ENCODE measurements at regions not wholly inside any gene's neighbourhood (a gene's known extent, or its start where the extent isn't known, plus 50 kb on each side); places are given as distances from the start of the nearest gene placed in this dataset.
"Not testable (repeated sequence)": the region's sequence is repeated elsewhere in the genome, so short reads cannot be mapped to it uniquely, and the experiment has no call there.

- H3K9me3 ChIP-seq (ENCODE audit: control insufficient read depth in 5 of 5, low read length in 5 of 5): peaks cover 0 to 8% (median 4%) of the 10 kb centered on the region in 5 donors
- H3K4me3 ChIP-seq (ENCODE audit: low read depth in 1 of 5, low read length in 5 of 5): no peak overlapping the region
- no peaks in the 10 kb centered on the region for H3K27me3 ChIP-seq (ENCODE audit: control insufficient read depth in 5 of 5, insufficient read depth in 4 of 5, low read length in 5 of 5)
- peaks cover 0 to 3% (median 0%) of the 10 kb centered on the region in 5 donors for H3K4me1 ChIP-seq (ENCODE audit: control insufficient read depth in 5 of 5, insufficient read depth in 5 of 5, low read length in 5 of 5)
- H3K27ac ChIP-seq (ENCODE audit: low read depth, low read length): no peak overlapping the region
- no peak overlapping the region for H3K9ac ChIP-seq (ENCODE audit: low read length in 5 of 5)
- no peaks in the 10 kb centered on the region for H3K36me3 ChIP-seq (ENCODE audit: control insufficient read depth in 5 of 5, insufficient read depth in 5 of 5, low read length in 5 of 5)
These were observed 384.4 kb upstream of the KLF6 start for GRCh38 chr10:4169448-4169847.

GRCh38 chr10:4167216-4167615, 382.2 kb upstream of the KLF6 start:
- Histone ChIP-seq H3K9me3 (ENCODE audit: control insufficient read depth in 5 of 5, low read length in 5 of 5) (peaks cover 0 to 6% (median 3%) of the 10 kb centered on the region in 5 donors), H3K9ac (ENCODE audit: low read length in 5 of 5) (no peak overlapping the region), H3K27me3 (ENCODE audit: control insufficient read depth in 5 of 5, insufficient read depth in 4 of 5, low read length in 5 of 5) (no peaks in the 10 kb centered on the region), H3K27ac (ENCODE audit: low read depth, low read length) (no peak overlapping the region), H3K4me1 (ENCODE audit: control insufficient read depth in 5 of 5, insufficient read depth in 5 of 5, low read length in 5 of 5) (peaks cover 0 to 3% (median 0%) of the 10 kb centered on the region in 5 donors), H3K4me3 (ENCODE audit: low read depth in 1 of 5, low read length in 5 of 5) (no peak overlapping the region), H3K36me3 (ENCODE audit: control insufficient read depth in 5 of 5, insufficient read depth in 5 of 5, low read length in 5 of 5) (no peaks in the 10 kb centered on the region)

GRCh38 chr10:4162571-4163286, 377.7 kb upstream of the KLF6 start:
- Histone ChIP-seq H3K4me1 (ENCODE audit: control insufficient read depth in 5 of 5, insufficient read depth in 5 of 5, low read length in 5 of 5) (peaks cover 0 to 3% (median 0%) of the 10 kb centered on the region in 5 donors), H3K36me3 (ENCODE audit: control insufficient read depth in 5 of 5, insufficient read depth in 5 of 5, low read length in 5 of 5) (no peaks in the 10 kb centered on the region), H3K27me3 (ENCODE audit: control insufficient read depth in 5 of 5, insufficient read depth in 4 of 5, low read length in 5 of 5) (no peaks in the 10 kb centered on the region), H3K9ac (ENCODE audit: low read length in 5 of 5) (no peak overlapping the region), H3K4me3 (ENCODE audit: low read depth in 1 of 5, low read length in 5 of 5) (no peak overlapping the region), H3K27ac (ENCODE audit: low read depth, low read length) (no peak overlapping the region), H3K9me3 (ENCODE audit: control insufficient read depth in 5 of 5, low read length in 5 of 5) (no peaks in the 10 kb centered on the region)

DNA sequence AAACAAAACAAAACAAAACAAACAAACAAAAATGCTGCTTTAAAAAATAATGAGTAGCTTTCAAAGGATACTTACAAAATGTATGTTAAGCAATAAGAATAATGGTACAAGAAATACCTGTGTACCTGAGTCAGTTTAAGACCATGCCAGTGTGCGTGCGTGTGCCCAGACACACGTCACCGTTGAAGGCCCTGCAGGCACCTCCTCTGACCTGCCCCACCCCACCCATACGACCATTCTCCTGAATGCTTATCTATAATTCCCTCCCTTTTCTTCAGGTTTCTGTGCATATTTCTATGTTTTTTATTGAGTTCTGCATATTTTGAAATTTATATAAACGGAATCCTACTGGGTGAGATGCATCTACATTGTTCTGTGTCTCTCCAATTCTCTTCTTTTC, 374.2 kb upstream of the KLF6 start:
- H3K27ac ChIP-seq (ENCODE audit: low read depth, low read length): no peak overlapping the region
- no peak overlapping the region for H3K4me3 ChIP-seq (ENCODE audit: low read depth in 1 of 5, low read length in 5 of 5)

DNA sequence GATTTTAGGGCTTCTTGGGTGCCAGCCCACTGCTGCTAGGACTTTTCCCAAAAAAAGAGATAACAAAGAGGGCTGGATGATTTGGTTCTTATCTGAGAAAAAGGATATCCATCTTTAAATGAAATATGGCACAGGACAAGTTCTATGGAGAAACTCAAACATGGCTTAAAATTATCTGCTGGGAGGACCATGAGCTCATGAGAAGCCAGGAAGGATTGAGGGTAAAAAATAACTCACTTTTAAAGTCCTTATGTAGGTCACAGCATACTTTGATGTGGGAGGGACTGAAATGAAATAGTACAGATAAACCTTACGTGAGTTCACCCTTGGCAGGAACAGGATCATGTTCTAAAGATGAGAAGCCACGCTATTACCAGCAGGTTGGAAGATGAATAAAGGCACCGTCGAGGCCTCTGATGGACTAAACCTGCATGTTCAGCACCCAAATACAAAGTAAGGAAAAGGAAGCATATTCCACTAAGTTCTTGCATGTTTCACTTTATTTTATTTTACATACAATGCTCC, 369.2 kb upstream of the KLF6 start:
- Histone ChIP-seq H3K4me3 (ENCODE audit: low read depth in 1 of 5, low read length in 5 of 5) (no peak overlapping the region), H3K4me1 (ENCODE audit: control insufficient read depth in 5 of 5, insufficient read depth in 5 of 5, low read length in 5 of 5) (no peaks in the 10 kb centered on the region), H3K27me3 (ENCODE audit: control insufficient read depth in 5 of 5, insufficient read depth in 4 of 5, low read length in 5 of 5) (no peaks in the 10 kb centered on the region), H3K9me3 (ENCODE audit: control insufficient read depth in 5 of 5, low read length in 5 of 5) (no peaks in the 10 kb centered on the region), H3K36me3 (ENCODE audit: control insufficient read depth in 5 of 5, insufficient read depth in 5 of 5, low read length in 5 of 5) (no peaks in the 10 kb centered on the region), H3K9ac (ENCODE audit: low read length in 5 of 5) (no peak overlapping the region), H3K27ac (ENCODE audit: low read depth, low read length) (no peak overlapping the region)

More for the DNA sequence above, 374.2 kb upstream of the KLF6 start:
- H3K9me3 ChIP-seq (ENCODE audit: control insufficient read depth in 5 of 5, low read length in 5 of 5): no peaks in the 10 kb centered on the region
- H3K36me3 ChIP-seq (ENCODE audit: control insufficient read depth in 5 of 5, insufficient read depth in 5 of 5, low read length in 5 of 5): no peaks in the 10 kb centered on the region
- H3K4me1 ChIP-seq (ENCODE audit: control insufficient read depth in 5 of 5, insufficient read depth in 5 of 5, low read length in 5 of 5): no peaks in the 10 kb centered on the region
- no peak overlapping the region for H3K9ac ChIP-seq (ENCODE audit: low read length in 5 of 5)
- no peaks in the 10 kb centered on the region for H3K27me3 ChIP-seq (ENCODE audit: control insufficient read depth in 5 of 5, insufficient read depth in 4 of 5, low read length in 5 of 5)

DNA sequence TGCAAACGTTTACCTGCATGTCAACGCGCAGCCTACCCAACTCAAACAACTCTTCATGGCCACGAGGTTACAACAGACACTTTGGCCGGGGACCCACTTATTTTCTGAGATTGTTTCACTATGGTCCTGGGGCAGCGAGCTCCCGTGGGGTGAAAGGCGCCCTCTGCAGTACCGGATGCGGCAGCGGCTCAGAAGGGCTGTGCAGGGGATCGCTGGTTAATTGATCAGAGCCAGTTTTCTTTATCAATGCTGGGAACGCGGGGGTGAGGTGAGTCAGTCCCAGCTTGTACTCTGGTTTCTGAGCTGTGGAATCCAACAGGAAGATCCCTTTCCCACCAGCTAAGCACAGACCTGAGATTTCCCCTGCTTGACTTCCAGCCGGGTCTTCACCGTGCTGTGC, 366.5 kb upstream of the KLF6 start:
- H3K4me1 ChIP-seq (ENCODE audit: control insufficient read depth in 5 of 5, insufficient read depth in 5 of 5, low read length in 5 of 5): no peaks in the 10 kb centered on the region
- no peak overlapping the region for H3K27ac ChIP-seq (ENCODE audit: low read depth, low read length)
- no peaks in the 10 kb centered on the region for H3K36me3 ChIP-seq (ENCODE audit: control insufficient read depth in 5 of 5, insufficient read depth in 5 of 5, low read length in 5 of 5)
- H3K9ac ChIP-seq (ENCODE audit: low read length in 5 of 5): no peak overlapping the region
- no peaks in the 10 kb centered on the region for H3K27me3 ChIP-seq (ENCODE audit: control insufficient read depth in 5 of 5, insufficient read depth in 4 of 5, low read length in 5 of 5)
- H3K9me3 ChIP-seq (ENCODE audit: control insufficient read depth in 5 of 5, low read length in 5 of 5): no peaks in the 10 kb centered on the region
- H3K4me3 ChIP-seq (ENCODE audit: low read depth in 1 of 5, low read length in 5 of 5): no peak overlapping the region

DNA sequence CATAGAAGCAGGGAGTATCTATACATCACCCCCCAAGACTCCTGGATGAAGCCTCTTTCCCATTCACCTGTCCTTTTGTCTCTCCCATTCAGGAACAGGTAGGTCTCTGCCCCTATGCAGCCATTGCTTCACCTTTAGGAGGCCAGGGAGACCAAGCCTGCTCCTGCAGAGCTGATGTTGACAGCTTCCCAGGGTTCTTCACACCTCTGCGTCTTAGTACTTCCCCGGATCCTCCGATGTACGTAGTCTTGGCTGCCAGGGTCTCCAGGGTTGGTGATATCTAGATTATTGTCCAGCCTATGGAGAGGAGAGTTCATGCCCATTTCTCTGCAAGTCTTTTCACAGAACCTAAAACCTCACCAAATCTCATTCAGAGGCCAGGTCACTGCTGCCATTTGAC, 365.7 kb upstream of the KLF6 start:
- no peak overlapping the region for H3K4me3 ChIP-seq (ENCODE audit: low read depth in 1 of 5, low read length in 5 of 5)
- H3K36me3 ChIP-seq (ENCODE audit: control insufficient read depth in 5 of 5, insufficient read depth in 5 of 5, low read length in 5 of 5): no peaks in the 10 kb centered on the region
- no peak overlapping the region for H3K9ac ChIP-seq (ENCODE audit: low read length in 5 of 5)
- no peaks in the 10 kb centered on the region for H3K9me3 ChIP-seq (ENCODE audit: control insufficient read depth in 5 of 5, low read length in 5 of 5)
- no peaks in the 10 kb centered on the region for H3K27me3 ChIP-seq (ENCODE audit: control insufficient read depth in 5 of 5, insufficient read depth in 4 of 5, low read length in 5 of 5)
- no peaks in the 10 kb centered on the region for H3K4me1 ChIP-seq (ENCODE audit: control insufficient read depth in 5 of 5, insufficient read depth in 5 of 5, low read length in 5 of 5)
- no peak overlapping the region for H3K27ac ChIP-seq (ENCODE audit: low read depth, low read length)

- H3K4me3 ChIP-seq (ENCODE audit: low read depth in 1 of 5, low read length in 5 of 5); H3K27ac ChIP-seq (ENCODE audit: low read depth, low read length); H3K36me3 ChIP-seq (ENCODE audit: control insufficient read depth in 5 of 5, insufficient read depth in 5 of 5, low read length in 5 of 5); H3K4me1 ChIP-seq (ENCODE audit: control insufficient read depth in 5 of 5, insufficient read depth in 5 of 5, low read length in 5 of 5); H3K9ac ChIP-seq (ENCODE audit: low read length in 5 of 5); H3K9me3 ChIP-seq (ENCODE audit: control insufficient read depth in 5 of 5, low read length in 5 of 5); H3K27me3 ChIP-seq (ENCODE audit: control insufficient read depth in 5 of 5, insufficient read depth in 4 of 5, low read length in 5 of 5): not testable (repeated sequence)
These were observed 364.5 kb upstream of the KLF6 start for GRCh38 chr10:4149460-4149859.

- Histone ChIP-seq H3K27ac (ENCODE audit: low read depth, low read length) (no peak overlapping the region), H3K36me3 (ENCODE audit: control insufficient read depth in 5 of 5, insufficient read depth in 5 of 5, low read length in 5 of 5) (no peaks in the 10 kb centered on the region), H3K27me3 (ENCODE audit: control insufficient read depth in 5 of 5, insufficient read depth in 4 of 5, low read length in 5 of 5) (no peaks in the 10 kb centered on the region), H3K4me3 (ENCODE audit: low read depth in 1 of 5, low read length in 5 of 5) (no peak overlapping the region), H3K9me3 (ENCODE audit: control insufficient read depth in 5 of 5, low read length in 5 of 5) (no peaks in the 10 kb centered on the region), H3K4me1 (ENCODE audit: control insufficient read depth in 5 of 5, insufficient read depth in 5 of 5, low read length in 5 of 5) (no peaks in the 10 kb centered on the region), H3K9ac (ENCODE audit: low read length in 5 of 5) (no peak overlapping the region)
These were observed 362.2 kb upstream of the KLF6 start for GRCh38 chr10:4147245-4147644.

GRCh38 chr10:4144817-4145216, 359.8 kb upstream of the KLF6 start:
- H3K4me3 ChIP-seq (ENCODE audit: low read depth in 1 of 5, low read length in 5 of 5): no peak overlapping the region
- H3K27ac ChIP-seq (ENCODE audit: low read depth, low read length): no peak overlapping the region
- H3K9ac ChIP-seq (ENCODE audit: low read length in 5 of 5): no peak overlapping the region
- no peaks in the 10 kb centered on the region for H3K27me3 ChIP-seq (ENCODE audit: control insufficient read depth in 5 of 5, insufficient read depth in 4 of 5, low read length in 5 of 5)
- peaks cover 5 to 18% (median 10%) of the 10 kb centered on the region in 5 donors for H3K9me3 ChIP-seq (ENCODE audit: control insufficient read depth in 5 of 5, low read length in 5 of 5)
- H3K4me1 ChIP-seq (ENCODE audit: control insufficient read depth in 5 of 5, insufficient read depth in 5 of 5, low read length in 5 of 5): no peaks in the 10 kb centered on the region
- no peaks in the 10 kb centered on the region for H3K36me3 ChIP-seq (ENCODE audit: control insufficient read depth in 5 of 5, insufficient read depth in 5 of 5, low read length in 5 of 5)
